WERI-Rb-1 (cell line): ENCODE measurements at regions not wholly inside any gene's neighbourhood (a gene's known extent, or its start where the extent isn't known, plus 50 kb on each side); places are given as distances from the start of the nearest gene placed in this dataset.

Experiments used
- DNase-seq: peaks from one replicate; pipeline ENCODE4 v3.0.0-alpha.2; 2020
- H3K27ac ChIP-seq: fragments of 250-450 bp; sonication (Bioruptor Pico); 2 replicates; pipeline ENCODE4 v1.5.1; 2020; ENCODE audit warnings: mild to moderate bottlenecking, moderate library complexity
- H3K27me3 ChIP-seq: fragments of 250-450 bp; sonication (Bioruptor Pico); 2 replicates; pipeline ENCODE4 v1.5.1; 2021; ENCODE audit warnings: mild to moderate bottlenecking, low read depth, moderate library complexity; ENCODE audit not compliant: insufficient read depth, severe bottlenecking
- H3K36me3 ChIP-seq: fragments of 250-450 bp; sonication (Bioruptor Pico); 2 replicates; pipeline ENCODE4 v1.5.1; 2020; ENCODE audit warnings: mild to moderate bottlenecking, moderate library complexity
- H3K4me3 ChIP-seq: 2 replicates; pipeline ENCODE4 v1.5.1; 2011; ENCODE audit warnings: low read depth, mild to moderate bottlenecking, control low read depth, low read length
- H3K9me3 ChIP-seq: fragments of 250-450 bp; sonication (Bioruptor Pico); 2 replicates; pipeline ENCODE4 v1.5.1; 2021; ENCODE audit warnings: mild to moderate bottlenecking, moderate library complexity; ENCODE audit not compliant: severe bottlenecking
- TF ChIP-seq, protein P1 (sequence below): IDR thresholded peaks from 2 replicates; pipeline ENCODE4 v1.5.1; 2011; ENCODE audit warnings: low read depth, mild to moderate bottlenecking, control low read depth, inconsistent platforms, low read length

GRCh38 chr17:37820995-37821713 is 76.3 kb upstream of the HNF1B start:
- Histone ChIP-seq H3K27me3 (no peaks in the 10 kb centered on the region), H3K9me3 (no peaks in the 10 kb centered on the region), H3K27ac (no peak overlapping the region), H3K36me3 (no peaks in the 10 kb centered on the region), H3K4me3 (no peak overlapping the region)
- no peak for DNase-seq
- TF ChIP-seq, protein P1, sequence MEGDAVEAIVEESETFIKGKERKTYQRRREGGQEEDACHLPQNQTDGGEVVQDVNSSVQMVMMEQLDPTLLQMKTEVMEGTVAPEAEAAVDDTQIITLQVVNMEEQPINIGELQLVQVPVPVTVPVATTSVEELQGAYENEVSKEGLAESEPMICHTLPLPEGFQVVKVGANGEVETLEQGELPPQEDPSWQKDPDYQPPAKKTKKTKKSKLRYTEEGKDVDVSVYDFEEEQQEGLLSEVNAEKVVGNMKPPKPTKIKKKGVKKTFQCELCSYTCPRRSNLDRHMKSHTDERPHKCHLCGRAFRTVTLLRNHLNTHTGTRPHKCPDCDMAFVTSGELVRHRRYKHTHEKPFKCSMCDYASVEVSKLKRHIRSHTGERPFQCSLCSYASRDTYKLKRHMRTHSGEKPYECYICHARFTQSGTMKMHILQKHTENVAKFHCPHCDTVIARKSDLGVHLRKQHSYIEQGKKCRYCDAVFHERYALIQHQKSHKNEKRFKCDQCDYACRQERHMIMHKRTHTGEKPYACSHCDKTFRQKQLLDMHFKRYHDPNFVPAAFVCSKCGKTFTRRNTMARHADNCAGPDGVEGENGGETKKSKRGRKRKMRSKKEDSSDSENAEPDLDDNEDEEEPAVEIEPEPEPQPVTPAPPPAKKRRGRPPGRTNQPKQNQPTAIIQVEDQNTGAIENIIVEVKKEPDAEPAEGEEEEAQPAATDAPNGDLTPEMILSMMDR: no peak

- Histone ChIP-seq H3K27ac (no peak overlapping the region), H3K36me3 (no peaks in the 10 kb centered on the region), H3K27me3 (no peaks in the 10 kb centered on the region), H3K9me3 (no peaks in the 10 kb centered on the region), H3K4me3 (no peak overlapping the region)
- no peak for DNase-seq
- TF ChIP-seq, protein P1: no peak
Observed at GRCh38 chr17:37820313-37820994, 75.6 kb upstream of the HNF1B start.

GRCh38 chr17:37818689-37819088 is 73.8 kb upstream of the HNF1B start:
- DNase-seq: no peak
- Histone ChIP-seq H3K9me3 (no peaks in the 10 kb centered on the region), H3K36me3 (no peaks in the 10 kb centered on the region), H3K4me3 (no peak overlapping the region), H3K27me3 (no peaks in the 10 kb centered on the region), H3K27ac (no peak overlapping the region)
- TF ChIP-seq, protein P1: no peak

- Histone ChIP-seq H3K36me3 (no peaks in the 10 kb centered on the region), H3K9me3 (no peaks in the 10 kb centered on the region), H3K4me3 (no peak overlapping the region), H3K27me3 (no peaks in the 10 kb centered on the region), H3K27ac (no peak overlapping the region)
- DNase-seq: no peak
- TF ChIP-seq, protein P1: peak; percentile 14; the same call in 1 of the 2 replicates
Observed at GRCh38 chr17:37816950-37817349, 72.1 kb upstream of the HNF1B start.

GRCh38 chr17:37815536-37815935 is 70.7 kb upstream of the HNF1B start:
- Histone ChIP-seq H3K27ac (no peak overlapping the region), H3K27me3 (no peaks in the 10 kb centered on the region), H3K36me3 (no peaks in the 10 kb centered on the region), H3K4me3 (no peak overlapping the region), H3K9me3 (no peaks in the 10 kb centered on the region)
- TF ChIP-seq, protein P1: no peak
- DNase-seq: no peak
